ENCODE measurements at regions not wholly inside any gene's neighbourhood (a gene's known extent, or its start where the extent isn't known, plus 50 kb on each side); places are given as distances from the start of the nearest gene placed in this dataset.

DNA sequence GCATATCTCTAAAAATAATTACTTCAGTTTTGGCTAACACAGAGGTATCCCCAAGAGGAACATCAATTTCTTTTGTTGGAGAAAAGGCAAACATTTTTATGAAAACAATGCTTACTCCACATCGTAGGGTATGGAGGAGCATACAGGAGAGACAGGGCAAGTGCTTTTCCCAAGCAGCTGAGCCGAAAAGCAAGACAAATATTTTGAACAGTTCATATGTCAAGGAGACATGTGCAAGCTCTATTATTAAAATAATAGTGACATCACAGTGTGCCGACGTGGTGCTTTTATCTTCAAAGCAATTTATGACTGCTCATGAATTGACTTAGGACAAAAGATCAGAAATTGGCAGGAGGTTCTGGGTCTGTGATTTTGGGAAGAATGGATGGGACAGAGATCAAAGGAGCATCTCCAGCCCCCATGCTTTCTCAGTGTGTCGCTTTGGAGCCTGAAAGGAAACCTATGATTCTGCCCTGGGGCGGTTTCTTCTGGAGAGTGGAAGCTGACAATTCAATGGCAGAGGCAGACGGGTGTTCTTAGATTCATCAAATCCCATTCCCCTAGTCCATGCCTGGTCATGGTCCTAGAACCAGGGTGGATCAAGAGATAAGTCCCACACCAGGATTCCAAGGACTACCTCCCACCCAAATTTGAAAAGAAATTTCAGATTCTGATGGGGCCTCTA lies 97.1 kb downstream of the JCAD start:
- Histone ChIP-seq H3K27me3 (ENCODE audit: control insufficient read depth in 2 of 2, insufficient read depth in 2 of 2, low read length in 2 of 2) (peaks cover 11 to 34% of the 10 kb centered on the region in 2 experiments; a peak in 4 of 5 replicates), H3K36me3 (ENCODE audit: control insufficient read depth, insufficient read depth, low read length) (no peaks in the 10 kb centered on the region), H3K9ac (ENCODE audit: insufficient read depth in 1 of 2, low read depth in 2 of 2, low read length in 2 of 2) (no peak overlapping the region), H3K27ac (ENCODE audit: extremely low read depth, low read depth, low read length) (no peak overlapping the region), H3K4me1 (replicated peaks in 1 of 2; ENCODE audit: control insufficient read depth in 2 of 2, insufficient read depth in 2 of 2, low read length in 2 of 2) (no peaks in the 10 kb centered on the region; a peak in 1 of 5 replicates), H3K4me3 (no peak overlapping the region), H3K4me2 (ENCODE audit: insufficient read depth, low read length) (no peak overlapping the region), H3K9me1 (ENCODE audit: control insufficient read depth, insufficient read depth, low read length) (no peaks in the 10 kb centered on the region), H3K79me2 (ENCODE audit: control insufficient read depth, insufficient read depth, low read length) (no peaks in the 10 kb centered on the region), H2AFZ (ENCODE audit: low read depth, low read length) (no peak overlapping the region), H3K9me3 (replicated peaks; ENCODE audit: control insufficient read depth, insufficient read depth, low read depth, low read length) (no peaks in the 10 kb centered on the region), H4K20me1 (replicated peaks; ENCODE audit: control insufficient read depth, insufficient read depth, low read length) (no peaks in the 10 kb centered on the region)
- WGBS (ENCODE audit: insufficient coverage, low coverage, missing lambda C conversion rate): 0% methylated on average over 7 of the region's 7 CpGs
- CTCF ChIA-PET (ENCODE audit: low intra/inter-chr PET ratio): no interaction called here
- TF ChIP-seq MYBL2 (IDR thresholded peaks at IDR 0.05; ENCODE audit: low read depth): no peak
- TF ChIP-seq MYBL2 (CRISPR knock-in tag; IDR thresholded peaks at IDR 0.05; ENCODE audit: borderline replicate concordance): no peak
- TF ChIP-seq ZNF175 (CRISPR knock-in tag; IDR thresholded peaks at IDR 0.05; ENCODE audit: low read depth): no peak
- TF ChIP-seq NFRKB (IDR thresholded peaks at IDR 0.05; ENCODE audit: low read depth): no peak
- TF ChIP-seq CSDE1 (IDR thresholded peaks at IDR 0.05): no peak
- no peak for TF ChIP-seq IRF2 (CRISPR knock-in tag; IDR thresholded peaks at IDR 0.05)
- TF ChIP-seq COPS2 (conservative IDR thresholded peaks at IDR 0.05): no peak
- TF ChIP-seq ZNF316 (IDR thresholded peaks at IDR 0.05): no peak
- no peak for TF ChIP-seq TBL1XR1 (IDR thresholded peaks at IDR 0.05; ENCODE audit: low read length in 2 of 2)
- no peak for TF ChIP-seq TARDBP (IDR thresholded peaks at IDR 0.05)
- TF ChIP-seq POLR2AphosphoS2 (IDR thresholded peaks at IDR 0.05; ENCODE audit: low read length): no peak
- TF ChIP-seq ZNF3 (CRISPR knock-in tag; IDR thresholded peaks at IDR 0.05): no peak
- no peak for TF ChIP-seq MCM2 (IDR thresholded peaks at IDR 0.05; ENCODE audit: low read depth)
- no peak for TF ChIP-seq SMARCE1 (IDR thresholded peaks at IDR 0.05)
- no peak for TF ChIP-seq GABPB2 (CRISPR knock-in tag; conservative IDR thresholded peaks at IDR 0.05)
- TF ChIP-seq ZNF766 (CRISPR knock-in tag; conservative IDR thresholded peaks at IDR 0.05): no peak
- TF ChIP-seq RBM22 (IDR thresholded peaks at IDR 0.05; ENCODE audit: low read depth, low read length, poor library complexity, severe bottlenecking): no peak
- TF ChIP-seq RBM15 (IDR thresholded peaks at IDR 0.05; ENCODE audit: insufficient read depth, low read length): no peak
- TF ChIP-seq, protein P1, sequence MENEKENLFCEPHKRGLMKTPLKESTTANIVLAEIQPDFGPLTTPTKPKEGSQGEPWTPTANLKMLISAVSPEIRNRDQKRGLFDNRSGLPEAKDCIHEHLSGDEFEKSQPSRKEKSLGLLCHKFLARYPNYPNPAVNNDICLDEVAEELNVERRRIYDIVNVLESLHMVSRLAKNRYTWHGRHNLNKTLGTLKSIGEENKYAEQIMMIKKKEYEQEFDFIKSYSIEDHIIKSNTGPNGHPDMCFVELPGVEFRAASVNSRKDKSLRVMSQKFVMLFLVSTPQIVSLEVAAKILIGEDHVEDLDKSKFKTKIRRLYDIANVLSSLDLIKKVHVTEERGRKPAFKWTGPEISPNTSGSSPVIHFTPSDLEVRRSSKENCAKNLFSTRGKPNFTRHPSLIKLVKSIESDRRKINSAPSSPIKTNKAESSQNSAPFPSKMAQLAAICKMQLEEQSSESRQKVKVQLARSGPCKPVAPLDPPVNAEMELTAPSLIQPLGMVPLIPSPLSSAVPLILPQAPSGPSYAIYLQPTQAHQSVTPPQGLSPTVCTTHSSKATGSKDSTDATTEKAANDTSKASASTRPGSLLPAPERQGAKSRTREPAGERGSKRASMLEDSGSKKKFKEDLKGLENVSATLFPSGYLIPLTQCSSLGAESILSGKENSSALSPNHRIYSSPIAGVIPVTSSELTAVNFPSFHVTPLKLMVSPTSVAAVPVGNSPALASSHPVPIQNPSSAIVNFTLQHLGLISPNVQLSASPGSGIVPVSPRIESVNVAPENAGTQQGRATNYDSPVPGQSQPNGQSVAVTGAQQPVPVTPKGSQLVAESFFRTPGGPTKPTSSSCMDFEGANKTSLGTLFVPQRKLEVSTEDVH (IDR thresholded peaks at IDR 0.05; ENCODE audit: low read depth, partially characterized antibody): no peak
- no peak for TF ChIP-seq NELFE (IDR thresholded peaks at IDR 0.05; ENCODE audit: insufficient read depth, insufficient read length)
- FAIRE-seq (no peak), DNase-seq (ENCODE audit: extremely low read depth in 1 of 4, low spot score in 3 of 4) (no peak), ATAC-seq (no peak)
- in situ Hi-C loops (cut with MboI): no loop called here
- POLR2A ChIA-PET: no interaction called here
- BruUV-seq (replicated peaks): no TSS peak
- intact Hi-C loops (cut with micrococcal nuclease): no loop called here

Measured in K562 (cell line).